B cell (primary cell): ENCODE measurements at regions not wholly inside any gene's neighbourhood (a gene's known extent, or its start where the extent isn't known, plus 50 kb on each side); places are given as distances from the start of the nearest gene placed in this dataset.

Experiments used
- ATAC-seq: fragments of 200-7000 bp; cut with Tn5 transposase; one replicate; pipeline ENCODE4 v1.10.0; 2021; ENCODE audit warnings: low read depth, mild to moderate bottlenecking, moderate number of reproducible peaks, moderate library complexity
- CTCF ChIA-PET: fragments of 350-600 bp; sonication (Branson Sonifier 250); formaldehyde crosslinking; loops from one replicate; lab custom pipeline; 2021; ENCODE audit warnings: antibody characterized with exemption, inconsistent platforms; lab: Charles Lee
- POLR2A ChIA-PET: fragments of 350-600 bp; sonication (Branson Sonifier 250); formaldehyde crosslinking; loops from one replicate; lab custom pipeline; 2021; ENCODE audit warnings: antibody characterized with exemption; lab: Charles Lee
- DNase-seq: peaks from one replicate; pipeline ENCODE4 v3.0.0; 2013
- H2AFZ ChIP-seq: 2 replicates; pipeline ENCODE4 v1.6.1; 2012; ENCODE audit warnings: mild to moderate bottlenecking, low read depth, low read length; ENCODE audit not compliant: insufficient read depth, poor library complexity, severe bottlenecking
- H3K27ac ChIP-seq, 2 donors: 1 replicate in 1 of 2; 2 replicates in 1 of 2; pipeline ENCODE4 v1.5.1; 2012 to 2013; ENCODE audit warnings: low read length in 2 of 2, mild to moderate bottlenecking in 2 of 2, moderate library complexity in 1 of 2
- H3K27me3 ChIP-seq, 4 experiments: fragments of 200-600 bp in 1 of 4; sonication (generic) in 1 of 4; replicated peaks in 1 of 4; 1 replicate in 2 of 4; 2 replicates in 2 of 4; pipeline versions ENCODE4 v1.6.1 to v1.7.0; 2013 to 2016; ENCODE audit warnings: low read length in 3 of 4, mild to moderate bottlenecking in 2 of 4, mixed read lengths in 1 of 4, moderate library complexity in 1 of 4; ENCODE audit not compliant: insufficient read depth in 4 of 4, control insufficient read depth in 3 of 4; ENCODE audit errors: control extremely low read depth in 1 of 4
- H3K36me3 ChIP-seq, 2 experiments: replicated peaks in 1 of 2; 1 replicate in 1 of 2; 2 replicates in 1 of 2; pipeline versions ENCODE4 v1.6.1 to v1.7.1; 2013; ENCODE audit warnings: low read length in 1 of 2; ENCODE audit not compliant: insufficient read depth in 2 of 2, control insufficient read depth in 1 of 2; ENCODE audit errors: control extremely low read depth in 1 of 2, extremely low read depth in 1 of 2
- H3K4me1 ChIP-seq, 2 donors: fragments of 200-600 bp in 1 of 2; sonication (generic) in 1 of 2; 1 replicate in 1 of 2; 2 replicates in 1 of 2; pipeline versions ENCODE4 v1.5.1 to v1.6.1; 2013 to 2017; ENCODE audit warnings: low read length in 2 of 2; ENCODE audit not compliant: control insufficient read depth in 2 of 2, insufficient read depth in 2 of 2
- H3K4me2 ChIP-seq: replicated peaks from 2 replicates; pipeline ENCODE3; 2012; ENCODE audit warnings: mild to moderate bottlenecking, low read depth, low read length; ENCODE audit not compliant: poor library complexity, severe bottlenecking
- H3K4me3 ChIP-seq, 5 experiments: fragments of 200-600 bp in 1 of 5; sonication (generic) in 1 of 5; 1 replicate in 3 of 5; 2 replicates in 2 of 5; pipeline versions ENCODE4 v1.5.1 to v1.7.0; 2011 to 2016; ENCODE audit warnings: low read length in 4 of 5, mild to moderate bottlenecking in 4 of 5, low read depth in 2 of 5, control low read depth in 1 of 5, moderate library complexity in 1 of 5; ENCODE audit not compliant: insufficient read depth in 1 of 5; ENCODE audit errors: control extremely low read depth in 1 of 5, extremely low read depth in 1 of 5
- H3K79me2 ChIP-seq: fragments of 200-600 bp; sonication (generic); one replicate; pipeline ENCODE4 v1.6.0; 2016; ENCODE audit warnings: low read length; ENCODE audit not compliant: control insufficient read depth, insufficient read depth
- H3K9ac ChIP-seq: fragments of 200-600 bp; sonication (generic); 2 replicates; pipeline ENCODE4 v1.6.1; 2017; ENCODE audit warnings: mild to moderate bottlenecking, low read length, moderate library complexity
- H3K9me3 ChIP-seq, 3 donors: one replicate each; pipeline versions ENCODE4 v1.6.1 to v1.7.1; 2013; ENCODE audit warnings: low read length in 2 of 3; ENCODE audit not compliant: control insufficient read depth in 2 of 3, insufficient read depth in 1 of 3; ENCODE audit errors: control extremely low read depth in 1 of 3
- H4K20me1 ChIP-seq: 2 replicates; pipeline ENCODE4 v1.6.0; 2012; ENCODE audit warnings: mild to moderate bottlenecking, low read length; ENCODE audit not compliant: insufficient read depth, control insufficient read depth, poor library complexity, severe bottlenecking
- H3K27ac Mint-ChIP-seq: one replicate; pipeline ENCODE4 v1.8.0; 2021; ENCODE audit warnings: mixed read lengths
- H3K27me3 Mint-ChIP-seq: one replicate; pipeline ENCODE4 v1.8.0; 2021; ENCODE audit warnings: mixed read lengths
- H3K4me1 Mint-ChIP-seq: one replicate; pipeline ENCODE4 v1.8.0; 2021; ENCODE audit warnings: mixed read lengths
- H3K4me3 Mint-ChIP-seq: one replicate; pipeline ENCODE4 v1.8.0; 2021; ENCODE audit warnings: mixed read lengths
- H3K9me3 Mint-ChIP-seq: one replicate; pipeline ENCODE4 v1.8.0; 2022; ENCODE audit warnings: mixed read lengths; ENCODE audit not compliant: insufficient read depth
- CTCF ChIP-seq: fragments of 200-600 bp; IDR thresholded peaks from one replicate; pipeline ENCODE4 v1.8.0; 2022; ENCODE audit warnings: antibody characterized with exemption, mild to moderate bottlenecking
- EZH2 ChIP-seq: IDR thresholded peaks from 2 replicates; pipeline ENCODE4 v1.6.1; 2012; ENCODE audit warnings: borderline replicate concordance, low read depth, mild to moderate bottlenecking, moderate library complexity, low read length; ENCODE audit not compliant: insufficient read depth, poor library complexity, severe bottlenecking
- WGBS: methylation state at CpG from one replicate; pipeline ENCODE4 v1.1.5; 2013; ENCODE audit warnings: missing lambda C conversion rate; ENCODE audit not compliant: insufficient coverage; 5-methylcytosine and 5-hydroxymethylcytosine counted together
- intact Hi-C: fragments of 100-400 bp; cut with micrococcal nuclease; formaldehyde crosslinking; loops from one replicate; pipeline ENCODE4 v1.10.0; 2022

- peaks cover 0 to 34% (median 0%) of the 10 kb centered on the region in 3 donors for H3K9me3 ChIP-seq
- no peak overlapping the region for H3K4me3 ChIP-seq
- no peaks in the 10 kb centered on the region for H3K27me3 ChIP-seq
- Mint-ChIP-seq H3K9me3 (peaks cover 1% of the 10 kb centered on the region), H3K4me3 (no peak overlapping the region), H3K4me1 (no peaks in the 10 kb centered on the region), H3K27ac (no peak overlapping the region), H3K27me3 (no peaks in the 10 kb centered on the region)
- H3K4me2 ChIP-seq, result no peak overlapping the region
- no peak overlapping the region for H3K9ac ChIP-seq
- no peak overlapping the region for H2AFZ ChIP-seq
- H4K20me1 ChIP-seq, result no peaks in the 10 kb centered on the region
- TF ChIP-seq EZH2 (no peak), CTCF (no peak)
- no peaks in the 10 kb centered on the region for H3K79me2 ChIP-seq
- ChIA-PET POLR2A (no interaction called here), CTCF (no interaction called here)
- 68% methylated on average over 17 of the region's 24 CpGs for WGBS
- no peaks in the 10 kb centered on the region for H3K4me1 ChIP-seq
- no peak overlapping the region for H3K27ac ChIP-seq
- no peaks in the 10 kb centered on the region for H3K36me3 ChIP-seq
- DNase-seq (no peak), ATAC-seq (no peak)
- intact Hi-C loops, result no loop called here
Observed at GRCh38 chr13:112182846-112183531, 116.0 kb downstream of the SOX1 start.

- Mint-ChIP-seq H3K9me3 (peaks cover 1% of the 10 kb centered on the region), H3K4me3 (no peak overlapping the region), H3K27ac (no peak overlapping the region), H3K4me1 (no peaks in the 10 kb centered on the region), H3K27me3 (no peaks in the 10 kb centered on the region)
- TF ChIP-seq EZH2 (no peak), CTCF (no peak)
- ChIA-PET CTCF (no interaction called here), POLR2A (no interaction called here)
- DNase-seq (no peak), ATAC-seq (no peak)
- Histone ChIP-seq H3K4me3 (no peak overlapping the region), H3K36me3 (no peaks in the 10 kb centered on the region), H4K20me1 (no peaks in the 10 kb centered on the region), H3K9me3 (peaks cover 0 to 34% (median 0%) of the 10 kb centered on the region in 3 donors), H2AFZ (no peak overlapping the region), H3K27ac (no peak overlapping the region), H3K27me3 (no peaks in the 10 kb centered on the region), H3K4me1 (no peaks in the 10 kb centered on the region), H3K4me2 (no peak overlapping the region), H3K79me2 (no peaks in the 10 kb centered on the region), H3K9ac (no peak overlapping the region)
- whole genome bisulfite sequencing, result 90% methylated on average over 18 of the region's 24 CpGs
- intact Hi-C loops, result no loop called here
Observed at GRCh38 chr13:112183532-112184090, 116.7 kb downstream of the SOX1 start.
